Muscle of leg (tissue), 3 donors: ENCODE measurements at regions not wholly inside any gene's neighbourhood (a gene's known extent, or its start where the extent isn't known, plus 50 kb on each side); places are given as distances from the start of the nearest gene placed in this dataset.

ENCODE experiments used
- DNase-seq: peaks from one replicate; pipeline ENCODE4 v3.0.0; 2013
- H3K27ac ChIP-seq: one replicate; pipeline ENCODE4 v1.5.1; 2013; ENCODE audit warnings: mild to moderate bottlenecking, low read length, control low read depth
- H3K27me3 ChIP-seq: one replicate; pipeline ENCODE4 v1.6.1; 2013; ENCODE audit warnings: low read length; ENCODE audit not compliant: control insufficient read depth, insufficient read depth
- H3K36me3 ChIP-seq: one replicate; pipeline ENCODE4 v1.6.1; 2013; ENCODE audit warnings: low read length; ENCODE audit not compliant: control insufficient read depth, insufficient read depth
- H3K4me1 ChIP-seq: one replicate; pipeline ENCODE4 v1.6.1; 2013; ENCODE audit warnings: low read length; ENCODE audit not compliant: control insufficient read depth, insufficient read depth
- H3K4me3 ChIP-seq: one replicate; pipeline ENCODE4 v1.5.1; 2013; ENCODE audit warnings: low read length, control low read depth
- H3K9me3 ChIP-seq: replicated peaks from 2 replicates; pipeline ENCODE4 v1.6.1; 2013; ENCODE audit warnings: low read depth, low read length; ENCODE audit not compliant: control insufficient read depth
- WGBS: methylation state at CpG from one replicate; pipeline ENCODE4 v1.1.5; 2013; ENCODE audit warnings: missing lambda C conversion rate; ENCODE audit not compliant: insufficient coverage; 5-methylcytosine and 5-hydroxymethylcytosine counted together

- Histone ChIP-seq H3K4me3 (peak overlapping the region; percentile 49), H3K36me3 (no peaks in the 10 kb centered on the region), H3K4me1 (peaks cover 5% of the 10 kb centered on the region), H3K9me3 (no peaks in the 10 kb centered on the region), H3K27ac (no peak overlapping the region), H3K27me3 (peaks cover 34% of the 10 kb centered on the region)
- WGBS: 29% methylated on average over 39 of the region's 51 CpGs
- peak; percentile 40 for DNase-seq
These were observed 64.3 kb upstream of the CCDC160 start for GRCh38 chrX:134172588-134173259.

GRCh38 chrX:134173541-134174272 is 63.3 kb upstream of the CCDC160 start:
- no peaks in the 10 kb centered on the region for H3K9me3 ChIP-seq
- WGBS: 22% methylated on average over 12 of the region's 27 CpGs
- H3K27me3 ChIP-seq: peaks cover 32% of the 10 kb centered on the region
- peaks cover 5% of the 10 kb centered on the region for H3K4me1 ChIP-seq
- H3K36me3 ChIP-seq: no peaks in the 10 kb centered on the region
- peak overlapping the region; percentile 49 for H3K4me3 ChIP-seq
- DNase-seq: no peak
- no peak overlapping the region for H3K27ac ChIP-seq

- H3K36me3 ChIP-seq: no peaks in the 10 kb centered on the region
- no peak overlapping the region for H3K27ac ChIP-seq
- H3K27me3 ChIP-seq: peaks cover 32% of the 10 kb centered on the region
- H3K4me3 ChIP-seq: no peak overlapping the region
- no CpG with 5 or more reads among the region's 4 CpGs for WGBS
- no peak for DNase-seq
- peaks cover 5% of the 10 kb centered on the region for H3K4me1 ChIP-seq
- no peaks in the 10 kb centered on the region for H3K9me3 ChIP-seq
These were observed 62.7 kb upstream of the CCDC160 start for GRCh38 chrX:134174273-134174660.

GRCh38 chrX:134174859-134175258 is 62.1 kb upstream of the CCDC160 start:
- Histone ChIP-seq H3K4me1 (peaks cover 5% of the 10 kb centered on the region), H3K9me3 (no peaks in the 10 kb centered on the region), H3K4me3 (no peak overlapping the region), H3K36me3 (no peaks in the 10 kb centered on the region), H3K27ac (no peak overlapping the region), H3K27me3 (peaks cover 32% of the 10 kb centered on the region)
- 31% methylated on average over 4 of the region's 9 CpGs for WGBS
- no peak for DNase-seq

- no peak overlapping the region for H3K4me3 ChIP-seq
- peaks cover 5% of the 10 kb centered on the region for H3K4me1 ChIP-seq
- DNase-seq: no peak
- no peaks in the 10 kb centered on the region for H3K36me3 ChIP-seq
- H3K27ac ChIP-seq: no peak overlapping the region
- no peaks in the 10 kb centered on the region for H3K9me3 ChIP-seq
- no CpG with 5 or more reads among the region's 1 CpG for WGBS
- peaks cover 28% of the 10 kb centered on the region for H3K27me3 ChIP-seq
These were observed 59.5 kb upstream of the CCDC160 start for GRCh38 chrX:134177527-134177926.

- no peaks in the 10 kb centered on the region for H3K4me1 ChIP-seq
- DNase-seq: no peak
- peaks cover 9% of the 10 kb centered on the region for H3K27me3 ChIP-seq
- H3K36me3 ChIP-seq: no peaks in the 10 kb centered on the region
- no peak overlapping the region for H3K4me3 ChIP-seq
- no peaks in the 10 kb centered on the region for H3K9me3 ChIP-seq
- H3K27ac ChIP-seq: no peak overlapping the region
- no CpG with 5 or more reads among the region's 4 CpGs for WGBS
These were observed 56.2 kb upstream of the CCDC160 start for GRCh38 chrX:134180601-134181274.

- Histone ChIP-seq H3K9me3 (no peaks in the 10 kb centered on the region), H3K4me3 (no peak overlapping the region), H3K27ac (no peak overlapping the region), H3K27me3 (peaks cover 9% of the 10 kb centered on the region), H3K36me3 (no peaks in the 10 kb centered on the region), H3K4me1 (no peaks in the 10 kb centered on the region)
- WGBS: 56% methylated on average over 2 of the region's 2 CpGs
- DNase-seq: no peak
These were observed 55.7 kb upstream of the CCDC160 start for GRCh38 chrX:134181275-134181660.

- Histone ChIP-seq H3K27me3 (peaks cover 9% of the 10 kb centered on the region), H3K4me3 (no peak overlapping the region), H3K27ac (no peak overlapping the region), H3K36me3 (no peaks in the 10 kb centered on the region), H3K4me1 (no peaks in the 10 kb centered on the region), H3K9me3 (no peaks in the 10 kb centered on the region)
- no peak for DNase-seq
- 68% methylated on average over 5 of the region's 6 CpGs for whole genome bisulfite sequencing
These were observed 53.3 kb upstream of the CCDC160 start for GRCh38 chrX:134183665-134184064.

- H3K27ac ChIP-seq: no peak overlapping the region
- no peaks in the 10 kb centered on the region for H3K36me3 ChIP-seq
- H3K4me3 ChIP-seq: no peak overlapping the region
- H3K27me3 ChIP-seq: peaks cover 8% of the 10 kb centered on the region
- no peaks in the 10 kb centered on the region for H3K4me1 ChIP-seq
- WGBS: no CpG with 5 or more reads among the region's 1 CpG
- no peaks in the 10 kb centered on the region for H3K9me3 ChIP-seq
- DNase-seq: no peak
These were observed 52.0 kb upstream of the CCDC160 start for GRCh38 chrX:134184936-134185335.

GRCh38 chrX:134186362-134187121 is 50.4 kb upstream of the CCDC160 start:
- H3K36me3 ChIP-seq: no peaks in the 10 kb centered on the region
- DNase-seq: peak; percentile 27
- H3K4me1 ChIP-seq: no peaks in the 10 kb centered on the region
- peaks cover 3% of the 10 kb centered on the region for H3K27me3 ChIP-seq
- H3K4me3 ChIP-seq: no peak overlapping the region
- no peak overlapping the region for H3K27ac ChIP-seq
- WGBS: 0% methylated on average over 1 of the region's 8 CpGs
- no peaks in the 10 kb centered on the region for H3K9me3 ChIP-seq
